ENCODE measurements at regions not wholly inside any gene's neighbourhood (a gene's known extent, or its start where the extent isn't known, plus 50 kb on each side); places are given as distances from the start of the nearest gene placed in this dataset.

DNA sequence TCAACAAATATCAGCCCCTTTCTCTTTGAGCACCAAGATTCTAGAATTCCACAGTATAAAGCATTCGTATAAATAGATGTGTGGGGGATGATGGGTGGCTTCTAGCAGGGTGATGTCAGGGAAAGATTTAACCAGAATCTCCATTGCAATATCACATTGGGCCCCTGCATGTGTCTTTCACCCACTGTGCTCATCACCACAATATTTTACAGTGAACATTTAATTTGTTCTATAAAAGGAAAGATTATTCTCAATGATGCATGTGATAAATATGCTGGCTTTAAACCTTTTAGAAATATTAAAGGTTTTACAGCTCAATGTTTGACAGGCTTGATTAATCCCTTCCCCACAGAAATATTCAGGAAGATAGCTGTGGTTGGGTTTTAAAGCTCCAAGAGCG, 457.8 kb upstream of the DAB1 start:
- TF ChIP-seq, protein P1, sequence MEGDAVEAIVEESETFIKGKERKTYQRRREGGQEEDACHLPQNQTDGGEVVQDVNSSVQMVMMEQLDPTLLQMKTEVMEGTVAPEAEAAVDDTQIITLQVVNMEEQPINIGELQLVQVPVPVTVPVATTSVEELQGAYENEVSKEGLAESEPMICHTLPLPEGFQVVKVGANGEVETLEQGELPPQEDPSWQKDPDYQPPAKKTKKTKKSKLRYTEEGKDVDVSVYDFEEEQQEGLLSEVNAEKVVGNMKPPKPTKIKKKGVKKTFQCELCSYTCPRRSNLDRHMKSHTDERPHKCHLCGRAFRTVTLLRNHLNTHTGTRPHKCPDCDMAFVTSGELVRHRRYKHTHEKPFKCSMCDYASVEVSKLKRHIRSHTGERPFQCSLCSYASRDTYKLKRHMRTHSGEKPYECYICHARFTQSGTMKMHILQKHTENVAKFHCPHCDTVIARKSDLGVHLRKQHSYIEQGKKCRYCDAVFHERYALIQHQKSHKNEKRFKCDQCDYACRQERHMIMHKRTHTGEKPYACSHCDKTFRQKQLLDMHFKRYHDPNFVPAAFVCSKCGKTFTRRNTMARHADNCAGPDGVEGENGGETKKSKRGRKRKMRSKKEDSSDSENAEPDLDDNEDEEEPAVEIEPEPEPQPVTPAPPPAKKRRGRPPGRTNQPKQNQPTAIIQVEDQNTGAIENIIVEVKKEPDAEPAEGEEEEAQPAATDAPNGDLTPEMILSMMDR (IDR thresholded peaks at IDR 0.05; ENCODE audit: control extremely low read depth, extremely low read depth, low read depth, missing control alignments), result no peak
- ChIA-PET POLR2A (no interaction called here), CTCF (no interaction called here)
- no peak for DNase-seq (ENCODE audit: extremely low spot score)

DNA sequence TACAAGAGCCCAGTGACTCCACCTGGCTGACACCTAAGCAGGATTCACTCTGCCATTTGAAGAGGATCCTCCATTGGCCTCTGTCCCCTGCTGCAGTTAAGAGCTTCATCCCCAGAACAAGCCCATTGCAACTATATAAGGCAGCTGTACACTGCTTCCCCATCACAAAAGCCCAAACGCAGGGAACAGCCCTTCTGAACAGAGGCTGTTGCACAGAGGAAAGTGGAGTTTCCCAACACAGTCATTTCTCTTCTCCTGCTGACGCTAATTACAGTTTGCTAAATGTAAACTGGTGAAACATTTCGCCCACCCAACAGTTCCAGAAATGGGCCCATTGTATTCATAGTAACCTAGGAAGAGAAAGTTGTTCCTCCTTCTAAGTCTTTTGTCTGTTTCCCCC, 455.8 kb upstream of the DAB1 start:
- ChIA-PET POLR2A (no interaction called here), CTCF (no interaction called here)
- TF ChIP-seq, protein P1 (IDR thresholded peaks at IDR 0.05; ENCODE audit: control extremely low read depth, extremely low read depth, low read depth, missing control alignments), result no peak
- no peak for DNase-seq (ENCODE audit: extremely low spot score)

GRCh38 chr1:57874418-57874877, 450.6 kb upstream of the DAB1 start:
- TF ChIP-seq, protein P1 (IDR thresholded peaks at IDR 0.05; ENCODE audit: control extremely low read depth, extremely low read depth, low read depth, missing control alignments), result no peak
- ChIA-PET POLR2A (no interaction called here), CTCF (no interaction called here)
- no peak for DNase-seq (ENCODE audit: extremely low spot score)

DNA sequence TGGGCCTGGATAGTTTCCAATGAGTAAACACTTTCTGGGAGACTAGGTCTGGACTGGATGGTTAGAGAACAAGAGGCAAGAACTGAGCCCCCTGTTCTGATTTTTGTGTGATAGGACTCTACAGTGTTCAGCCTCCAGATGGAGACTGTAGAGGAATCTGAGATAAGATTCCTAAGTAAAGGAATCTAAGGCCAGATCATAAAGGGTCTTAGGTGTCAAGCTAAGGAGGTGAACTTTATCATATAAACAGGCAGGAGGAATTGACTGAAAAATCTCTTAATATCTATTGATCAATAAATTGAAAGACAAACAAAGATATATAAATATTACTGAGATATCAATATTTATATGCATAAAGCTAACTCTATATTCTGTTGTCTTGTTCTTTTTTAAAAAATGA, 449.1 kb upstream of the DAB1 start:
- ChIA-PET POLR2A (no interaction called here), CTCF (no interaction called here)
- no peak for DNase-seq (ENCODE audit: extremely low spot score)
- TF ChIP-seq, protein P1 (IDR thresholded peaks at IDR 0.05; ENCODE audit: control extremely low read depth, extremely low read depth, low read depth, missing control alignments), result no peak

DNA sequence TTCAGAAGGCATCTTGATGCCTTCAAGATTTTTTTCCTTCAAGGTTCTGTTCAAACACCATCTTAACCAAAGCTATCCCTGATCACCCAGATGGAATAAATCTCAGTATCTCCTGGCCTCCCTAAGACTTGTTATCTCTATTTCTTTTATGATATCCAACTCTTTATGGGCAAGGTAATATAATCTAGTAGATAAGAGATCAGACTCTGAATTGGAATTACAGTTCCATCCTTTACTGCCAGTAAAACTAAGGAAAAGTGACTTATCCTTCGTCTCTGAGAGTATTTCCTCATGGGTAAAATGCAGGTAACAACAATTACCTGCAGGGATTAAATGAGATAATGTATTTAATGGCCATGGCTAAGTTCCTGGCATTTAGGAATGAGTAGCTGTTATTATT, 445.0 kb upstream of the DAB1 start:
- DNase-seq (ENCODE audit: extremely low spot score), result no peak
- CTCF ChIA-PET, result interaction anchor here (1.4 kb wide), 1 partner anchor 15 kb away, joined by 3 read pairs; no protein-coding TSS in a partner anchor
- TF ChIP-seq, protein P1 (IDR thresholded peaks at IDR 0.05; ENCODE audit: control extremely low read depth, extremely low read depth, low read depth, missing control alignments), result no peak
- POLR2A ChIA-PET, result no interaction called here

DNA sequence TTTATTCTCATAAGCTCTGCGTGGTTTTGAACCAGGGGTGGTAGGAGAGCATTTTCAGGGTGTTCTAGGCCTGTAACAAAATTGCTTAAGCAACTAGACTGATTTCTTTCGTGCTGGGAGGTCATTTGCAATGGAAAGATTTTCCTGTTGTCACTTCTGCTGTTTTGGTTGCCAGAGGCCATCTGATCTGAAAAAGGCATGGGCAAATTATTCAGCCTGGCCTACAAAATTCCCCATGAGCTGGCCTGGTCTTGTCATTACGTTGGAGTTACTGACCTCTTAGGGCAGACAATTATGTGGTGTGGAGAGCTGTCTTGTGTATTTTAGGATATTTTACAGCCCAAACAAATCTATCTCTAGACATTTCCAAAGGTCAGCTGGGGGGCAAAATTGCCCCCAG, 444.4 kb upstream of the DAB1 start:
- no peak for DNase-seq (ENCODE audit: extremely low spot score)
- ChIA-PET CTCF (no interaction called here), POLR2A (no interaction called here)
- TF ChIP-seq, protein P1 (IDR thresholded peaks at IDR 0.05; ENCODE audit: control extremely low read depth, extremely low read depth, low read depth, missing control alignments), result no peak

GRCh38 chr1:57866998-57867397, 443.1 kb upstream of the DAB1 start:
- POLR2A ChIA-PET, result no interaction called here
- CTCF ChIA-PET, result no interaction called here
- no peak for DNase-seq (ENCODE audit: extremely low spot score)
- TF ChIP-seq, protein P1 (IDR thresholded peaks at IDR 0.05; ENCODE audit: control extremely low read depth, extremely low read depth, low read depth, missing control alignments), result no peak

Data from GM10248 (cell line).